OCI-LY1 (cell line): ENCODE measurements at regions not wholly inside any gene's neighbourhood (a gene's known extent, or its start where the extent isn't known, plus 50 kb on each side); places are given as distances from the start of the nearest gene placed in this dataset.

Experiments used
- H2AFZ ChIP-seq: fragments of 200-600 bp; sonication (generic), shearing (Covaris generic); 2 replicates; pipeline ENCODE4 v1.6.0; 2014; ENCODE audit warnings: antibody characterized with exemption, mild to moderate bottlenecking, low read length
- H3F3A ChIP-seq: fragments of 200-600 bp; sonication (generic), shearing (Covaris generic); 2 replicates; pipeline ENCODE4 v1.6.0; 2014; ENCODE audit warnings: mild to moderate bottlenecking, antibody characterized with exemption, low read length, moderate library complexity; ENCODE audit not compliant: insufficient read depth
- H3K27ac ChIP-seq: fragments of 200-600 bp; sonication (generic); 2 replicates; pipeline ENCODE4 v1.5.1; 2014; ENCODE audit warnings: low read length, mixed run types, mild to moderate bottlenecking, low read depth; ENCODE audit not compliant: poor library complexity, severe bottlenecking
- H3K27me3 ChIP-seq: fragments of 200-600 bp; sonication (generic); 2 replicates; pipeline ENCODE4 v1.6.0; 2014; ENCODE audit warnings: antibody characterized with exemption, mild to moderate bottlenecking, low read length, moderate library complexity; ENCODE audit not compliant: insufficient read depth
- H3K36me3 ChIP-seq: fragments of 200-600 bp; sonication (generic); 2 replicates; pipeline ENCODE4 v1.6.1; 2014; ENCODE audit warnings: mild to moderate bottlenecking, antibody characterized with exemption, low read length, moderate library complexity, mixed read lengths; ENCODE audit not compliant: insufficient read depth
- H3K4me1 ChIP-seq: fragments of 200-600 bp; sonication (generic); 2 replicates; pipeline ENCODE4 v1.5.1; 2014; ENCODE audit warnings: mild to moderate bottlenecking, low read length, moderate library complexity; ENCODE audit not compliant: insufficient read depth, severe bottlenecking
- H3K4me2 ChIP-seq: fragments of 200-600 bp; sonication (generic), shearing (Covaris generic); 2 replicates; pipeline ENCODE4 v1.6.1; 2014; ENCODE audit warnings: low read length
- H3K4me3 ChIP-seq: fragments of 200-600 bp; sonication (generic); 2 replicates; pipeline ENCODE4 v1.5.1; 2014; ENCODE audit warnings: low read length, low read depth, mild to moderate bottlenecking, mixed read lengths; ENCODE audit not compliant: poor library complexity, severe bottlenecking
- H3K79me2 ChIP-seq: fragments of 200-600 bp; shearing (Covaris generic); 2 replicates; pipeline ENCODE4 v1.6.1; 2016; ENCODE audit warnings: mixed run types, low read length, mixed read lengths; ENCODE audit not compliant: insufficient read depth
- H3K9ac ChIP-seq: fragments of 200-600 bp; sonication (generic), shearing (Covaris generic); 2 replicates; pipeline ENCODE4 v1.6.1; 2014; ENCODE audit warnings: mild to moderate bottlenecking, low read length, mixed read lengths
- H3K9me2 ChIP-seq: fragments of 200-600 bp; sonication (generic), shearing (Covaris generic); 2 replicates; pipeline ENCODE4 v1.6.1; 2014; ENCODE audit warnings: low read depth, mild to moderate bottlenecking, low read length, mixed read lengths
- H3K9me3 ChIP-seq: fragments of 200-600 bp; shearing (Covaris generic); 2 replicates; pipeline ENCODE4 v1.6.1; 2014; ENCODE audit warnings: low read length, mixed read lengths
- H4K20me1 ChIP-seq: fragments of 200-600 bp; sonication (generic), shearing (Covaris generic); 2 replicates; pipeline ENCODE4 v1.6.0; 2016; ENCODE audit warnings: mild to moderate bottlenecking, low read length; ENCODE audit not compliant: insufficient read depth
- CTCF ChIP-seq: fragments of 200-600 bp; sonication (generic), shearing (Covaris generic); IDR thresholded peaks from 2 replicates; pipeline ENCODE4 v1.5.1; 2017; ENCODE audit warnings: mild to moderate bottlenecking, antibody characterized with exemption, low read length, moderate library complexity, mixed read lengths
- EZH2 ChIP-seq: fragments of 200-600 bp; sonication (generic), shearing (Covaris generic); IDR thresholded peaks from 2 replicates; pipeline ENCODE4 v1.8.0; 2017; ENCODE audit warnings: borderline replicate concordance, mixed run types, mild to moderate bottlenecking, antibody characterized with exemption, low read length, moderate library complexity, mixed read lengths

- H3K27me3 ChIP-seq = no peaks in the 10 kb centered on the region
- no peaks in the 10 kb centered on the region for H3K9me3 ChIP-seq
- no peaks in the 10 kb centered on the region for H3K9me2 ChIP-seq
- no peak overlapping the region for H3K4me2 ChIP-seq
- H4K20me1 ChIP-seq = no peaks in the 10 kb centered on the region
- no peak for TF ChIP-seq EZH2
- no peak for TF ChIP-seq CTCF
- no peaks in the 10 kb centered on the region for H3K79me2 ChIP-seq
- H3F3A ChIP-seq = no peaks in the 10 kb centered on the region
- H3K4me1 ChIP-seq = no peaks in the 10 kb centered on the region
- H3K9ac ChIP-seq = no peak overlapping the region
- H2AFZ ChIP-seq = no peak overlapping the region
- no peaks in the 10 kb centered on the region for H3K36me3 ChIP-seq
- H3K4me3 ChIP-seq = no peak overlapping the region
- H3K27ac ChIP-seq = no peak overlapping the region
These were observed 476.4 kb upstream of the CHST9 start for GRCh38 chr18:27661320-27662018.

GRCh38 chr18:27656905-27657304, 471.8 kb upstream of the CHST9 start:
- H3K4me2 ChIP-seq = no peak overlapping the region
- H3K36me3 ChIP-seq = no peaks in the 10 kb centered on the region
- no peaks in the 10 kb centered on the region for H3K9me2 ChIP-seq
- no peak overlapping the region for H3K27ac ChIP-seq
- H3K79me2 ChIP-seq = no peaks in the 10 kb centered on the region
- no peaks in the 10 kb centered on the region for H3F3A ChIP-seq
- no peak overlapping the region for H3K4me3 ChIP-seq
- no peaks in the 10 kb centered on the region for H3K27me3 ChIP-seq
- no peak overlapping the region for H3K9ac ChIP-seq
- no peaks in the 10 kb centered on the region for H3K4me1 ChIP-seq
- H2AFZ ChIP-seq = no peak overlapping the region
- H4K20me1 ChIP-seq = no peaks in the 10 kb centered on the region
- no peak for TF ChIP-seq EZH2
- TF ChIP-seq CTCF = no peak
- no peaks in the 10 kb centered on the region for H3K9me3 ChIP-seq

- Histone ChIP-seq H3K4me3 (no peak overlapping the region), H3K4me2 (no peak overlapping the region), H3K79me2 (no peaks in the 10 kb centered on the region), H4K20me1 (no peaks in the 10 kb centered on the region), H3K9ac (no peak overlapping the region), H3F3A (no peaks in the 10 kb centered on the region), H3K27ac (no peak overlapping the region), H2AFZ (no peak overlapping the region), H3K4me1 (no peaks in the 10 kb centered on the region), H3K9me2 (no peaks in the 10 kb centered on the region), H3K9me3 (no peaks in the 10 kb centered on the region), H3K36me3 (no peaks in the 10 kb centered on the region), H3K27me3 (no peaks in the 10 kb centered on the region)
- TF ChIP-seq CTCF = no peak
- TF ChIP-seq EZH2 = no peak
These were observed 471.2 kb upstream of the CHST9 start for GRCh38 chr18:27656167-27656778.
